ENCODE measurements at regions not wholly inside any gene's neighbourhood (a gene's known extent, or its start where the extent isn't known, plus 50 kb on each side); places are given as distances from the start of the nearest gene placed in this dataset.

DNA sequence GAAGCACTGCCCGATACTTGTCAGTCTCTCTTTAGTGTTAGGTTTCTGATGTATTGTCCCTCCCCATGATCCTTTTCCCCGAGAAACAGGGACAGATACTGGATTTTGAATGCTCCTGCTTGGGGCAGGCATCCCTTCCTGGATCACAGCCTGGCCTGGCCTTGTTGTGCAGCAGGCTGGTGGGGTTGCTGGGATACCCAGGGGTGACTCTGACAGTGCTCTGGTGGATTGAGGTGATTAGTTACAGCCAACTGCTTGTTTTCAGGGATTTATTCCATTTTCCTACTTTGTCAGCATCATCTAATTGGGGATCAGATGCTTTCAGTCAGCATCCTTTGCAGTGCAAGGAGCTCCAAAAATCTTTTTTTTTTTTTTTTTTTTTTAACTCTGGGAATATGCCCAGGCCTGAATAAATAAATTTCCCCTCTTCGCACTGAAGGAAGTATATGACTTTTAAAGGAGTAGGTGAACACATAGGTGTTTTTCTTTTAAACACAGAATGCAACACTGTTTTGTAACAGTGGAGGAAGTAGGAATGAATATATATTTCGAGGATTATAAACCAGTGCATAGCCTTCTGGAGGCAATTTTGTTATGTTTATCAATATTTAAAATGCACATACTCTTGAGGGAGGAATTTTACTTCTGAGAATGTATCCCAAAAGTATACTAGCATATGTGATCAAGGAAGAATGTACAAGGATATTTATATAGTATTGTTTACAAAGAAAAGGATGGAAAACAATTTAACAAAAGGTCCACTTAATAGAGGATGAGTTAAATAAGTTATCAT lies 127.3 kb upstream of the ELL2 start:
- H3K4me3 ChIP-seq, result no peak overlapping the region
- H3K27me3 ChIP-seq (ENCODE audit: insufficient read depth, low read depth), result no peaks in the 10 kb centered on the region
- H3K27ac ChIP-seq, result no peak overlapping the region
- no peaks in the 10 kb centered on the region for H3K9me2 ChIP-seq (ENCODE audit: insufficient read depth)
- H3K36me3 ChIP-seq (ENCODE audit: low read depth), result no peaks in the 10 kb centered on the region
- ChIA-PET POLR2A (ENCODE audit: unreplicated experiment) (no interaction called here), CTCF (no interaction called here)
- TF ChIP-seq, protein P1, sequence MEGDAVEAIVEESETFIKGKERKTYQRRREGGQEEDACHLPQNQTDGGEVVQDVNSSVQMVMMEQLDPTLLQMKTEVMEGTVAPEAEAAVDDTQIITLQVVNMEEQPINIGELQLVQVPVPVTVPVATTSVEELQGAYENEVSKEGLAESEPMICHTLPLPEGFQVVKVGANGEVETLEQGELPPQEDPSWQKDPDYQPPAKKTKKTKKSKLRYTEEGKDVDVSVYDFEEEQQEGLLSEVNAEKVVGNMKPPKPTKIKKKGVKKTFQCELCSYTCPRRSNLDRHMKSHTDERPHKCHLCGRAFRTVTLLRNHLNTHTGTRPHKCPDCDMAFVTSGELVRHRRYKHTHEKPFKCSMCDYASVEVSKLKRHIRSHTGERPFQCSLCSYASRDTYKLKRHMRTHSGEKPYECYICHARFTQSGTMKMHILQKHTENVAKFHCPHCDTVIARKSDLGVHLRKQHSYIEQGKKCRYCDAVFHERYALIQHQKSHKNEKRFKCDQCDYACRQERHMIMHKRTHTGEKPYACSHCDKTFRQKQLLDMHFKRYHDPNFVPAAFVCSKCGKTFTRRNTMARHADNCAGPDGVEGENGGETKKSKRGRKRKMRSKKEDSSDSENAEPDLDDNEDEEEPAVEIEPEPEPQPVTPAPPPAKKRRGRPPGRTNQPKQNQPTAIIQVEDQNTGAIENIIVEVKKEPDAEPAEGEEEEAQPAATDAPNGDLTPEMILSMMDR (conservative IDR thresholded peaks at IDR 0.05), result no peak
- TF ChIP-seq EZH2 (IDR thresholded peaks at IDR 0.05; ENCODE audit: low read depth), result no peak
- peaks cover 30% of the 10 kb centered on the region for H3F3A ChIP-seq (ENCODE audit: insufficient read depth, low read depth)
- H3K4me1 ChIP-seq (replicated peaks; ENCODE audit: insufficient read depth), result peaks cover 43% of the 10 kb centered on the region
- H4K20me1 ChIP-seq (ENCODE audit: insufficient read depth), result no peaks in the 10 kb centered on the region
- no peak overlapping the region for H2AFZ ChIP-seq
- no TSS peak for BruUV-seq (replicated peaks)
- H3K9me3 ChIP-seq (ENCODE audit: insufficient read depth, low read depth), result peaks cover 5% of the 10 kb centered on the region; the same call in 1 of the 2 replicates
- no peaks in the 10 kb centered on the region for H3K79me2 ChIP-seq (ENCODE audit: low read depth)
- intact Hi-C loops (cut with micrococcal nuclease; ENCODE audit: unreplicated experiment), result no loop called here
- no peak for DNase-seq
- no peak overlapping the region for H3K4me2 ChIP-seq

DNA sequence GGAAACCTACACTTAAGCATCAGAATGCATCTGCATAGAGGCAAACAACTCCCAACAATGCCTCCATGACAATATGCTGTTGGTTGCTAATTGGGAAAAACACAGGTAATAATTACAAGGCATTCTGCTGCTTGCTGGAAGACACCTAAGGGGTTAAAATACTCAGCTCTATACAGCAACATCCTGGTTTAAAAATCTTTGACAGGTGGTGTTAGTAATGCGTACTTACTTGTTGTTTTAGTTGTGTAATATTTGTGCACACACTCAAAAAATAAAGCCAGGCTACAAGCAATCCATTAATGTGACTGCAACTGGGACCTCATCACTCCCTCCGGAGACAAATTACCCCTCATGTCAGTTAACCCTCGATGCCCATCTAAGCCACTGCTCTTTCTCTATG lies 126.3 kb upstream of the ELL2 start:
- H3F3A ChIP-seq (ENCODE audit: insufficient read depth, low read depth), result peaks cover 20% of the 10 kb centered on the region
- H3K4me2 ChIP-seq, result no peak overlapping the region
- H3K9me2 ChIP-seq (ENCODE audit: insufficient read depth), result no peaks in the 10 kb centered on the region
- BruUV-seq (replicated peaks), result no TSS peak
- no peaks in the 10 kb centered on the region for H3K79me2 ChIP-seq (ENCODE audit: low read depth)
- H4K20me1 ChIP-seq (ENCODE audit: insufficient read depth), result no peaks in the 10 kb centered on the region
- no peak overlapping the region for H3K4me3 ChIP-seq
- DNase-seq, result no peak
- peaks cover 5% of the 10 kb centered on the region; the same call in 1 of the 2 replicates for H3K9me3 ChIP-seq (ENCODE audit: insufficient read depth, low read depth)
- H3K27ac ChIP-seq, result no peak overlapping the region
- H3K4me1 ChIP-seq (replicated peaks; ENCODE audit: insufficient read depth), result peaks cover 33% of the 10 kb centered on the region
- no peak overlapping the region for H2AFZ ChIP-seq
- ChIA-PET CTCF (interaction anchor here (0.6 kb wide), 1 partner anchor 33 kb away, joined by 6 read pairs; no protein-coding TSS in a partner anchor), POLR2A (ENCODE audit: unreplicated experiment) (no interaction called here)
- no peaks in the 10 kb centered on the region for H3K27me3 ChIP-seq (ENCODE audit: insufficient read depth, low read depth)
- TF ChIP-seq EZH2 (IDR thresholded peaks at IDR 0.05; ENCODE audit: low read depth), result no peak
- TF ChIP-seq, protein P1 (conservative IDR thresholded peaks at IDR 0.05), result no peak
- no peaks in the 10 kb centered on the region for H3K36me3 ChIP-seq (ENCODE audit: low read depth)
- intact Hi-C loops (cut with micrococcal nuclease; ENCODE audit: unreplicated experiment), result no loop called here

DNA sequence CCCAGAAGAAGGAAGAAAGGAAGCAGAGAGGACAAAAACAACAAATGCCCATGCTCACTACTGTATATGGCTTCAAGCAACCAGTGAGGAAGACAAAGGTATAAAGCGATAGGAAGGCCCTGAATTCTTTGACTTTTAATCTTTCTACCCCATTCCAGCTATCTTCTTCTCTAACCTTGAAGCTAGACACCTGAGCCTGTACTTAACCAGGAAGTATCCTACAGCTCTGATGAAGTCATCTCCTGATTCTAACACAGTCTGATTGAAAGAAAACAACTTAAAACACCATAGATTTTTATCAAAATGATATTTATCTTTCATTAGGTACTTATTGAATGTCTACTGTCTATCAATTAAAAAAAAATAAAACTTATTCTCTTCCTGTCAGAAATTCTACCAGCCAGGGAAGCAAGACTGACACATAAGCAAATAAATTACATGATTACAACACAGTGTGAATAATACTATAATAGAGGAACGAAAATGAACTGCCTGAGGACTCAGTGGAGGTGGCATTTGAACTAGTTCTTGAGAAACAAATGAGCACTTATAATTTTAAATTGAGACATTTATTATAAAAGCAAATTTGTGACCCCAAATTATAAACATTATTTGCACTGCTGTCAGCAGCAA lies 123.3 kb upstream of the ELL2 start:
- peaks cover 14% of the 10 kb centered on the region for H3F3A ChIP-seq (ENCODE audit: insufficient read depth, low read depth)
- TF ChIP-seq EZH2 (IDR thresholded peaks at IDR 0.05; ENCODE audit: low read depth), result no peak
- TF ChIP-seq, protein P1 (conservative IDR thresholded peaks at IDR 0.05), result no peak
- DNase-seq, result peak in 1 of 2 experiments; percentile 79

More for the DNA sequence above, 123.3 kb upstream of the ELL2 start:
- H2AFZ ChIP-seq, result peak overlapping the region; percentile 63; the same call in 1 of the 2 replicates
- intact Hi-C loops (cut with micrococcal nuclease; ENCODE audit: unreplicated experiment), result no loop called here
- ChIA-PET CTCF (no interaction called here), POLR2A (ENCODE audit: unreplicated experiment) (no interaction called here)
- H3K9me2 ChIP-seq (ENCODE audit: insufficient read depth), result no peaks in the 10 kb centered on the region
- no peak overlapping the region; the same call in 1 of the 2 replicates for H3K4me3 ChIP-seq
- no peaks in the 10 kb centered on the region for H3K36me3 ChIP-seq (ENCODE audit: low read depth)
- no peaks in the 10 kb centered on the region for H3K27me3 ChIP-seq (ENCODE audit: insufficient read depth, low read depth)
- no peaks in the 10 kb centered on the region for H3K79me2 ChIP-seq (ENCODE audit: low read depth)
- H3K4me2 ChIP-seq, result peak overlapping the region; percentile 43
- peak overlapping the region; percentile 63 for H3K27ac ChIP-seq
- no peaks in the 10 kb centered on the region for H3K9me3 ChIP-seq (ENCODE audit: insufficient read depth, low read depth)
- peaks cover 37% of the 10 kb centered on the region for H3K4me1 ChIP-seq (replicated peaks; ENCODE audit: insufficient read depth)
- no TSS peak for BruUV-seq (replicated peaks)
- H4K20me1 ChIP-seq (ENCODE audit: insufficient read depth), result no peaks in the 10 kb centered on the region
